ENCODE measurements at regions not wholly inside any gene's neighbourhood (a gene's known extent, or its start where the extent isn't known, plus 50 kb on each side); places are given as distances from the start of the nearest gene placed in this dataset.
A peak's percentile ranks its signal among the peaks of the same experiment; 100 is the strongest.

DNA sequence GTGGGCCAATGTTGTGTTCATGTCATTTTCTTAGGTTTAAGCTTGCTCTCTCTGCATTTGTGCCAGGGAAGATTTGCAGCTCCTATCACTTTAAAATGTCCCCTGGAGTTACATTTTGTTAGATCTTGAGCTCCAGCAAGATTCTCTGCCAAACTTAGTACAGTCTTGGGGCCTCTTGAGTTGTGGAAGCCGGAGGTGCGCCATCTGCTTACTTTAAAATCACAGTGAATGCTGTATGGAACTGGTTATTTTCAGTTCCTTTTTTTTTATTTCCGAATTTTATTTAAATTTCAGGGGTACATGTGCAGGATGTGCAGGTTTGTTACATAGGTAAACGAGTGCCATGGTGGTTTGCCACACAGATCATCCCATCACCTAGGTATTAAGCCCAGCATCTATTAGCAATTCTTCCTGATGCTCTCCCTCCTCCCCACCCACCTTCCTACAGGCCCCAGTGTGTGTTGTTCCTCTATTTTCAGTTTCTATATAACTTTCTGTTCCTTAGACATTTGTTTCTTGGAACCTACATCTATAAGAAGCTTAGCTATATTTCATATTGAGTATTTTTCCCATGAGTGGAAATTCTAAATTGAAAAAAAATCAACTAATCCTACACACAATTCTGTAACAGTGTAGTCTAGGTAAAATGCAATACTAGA lies 114.4 kb upstream of the CREB5 start:
- Histone ChIP-seq H3K4me3 (ENCODE audit: low read depth, low read length) (no peak overlapping the region), H3K9me3 (ENCODE audit: control insufficient read depth, insufficient read depth, low read length) (no peaks in the 10 kb centered on the region), H3K27me3 (ENCODE audit: control insufficient read depth, insufficient read depth, low read length) (no peaks in the 10 kb centered on the region), H3K27ac (ENCODE audit: low read depth, low read length) (no peak overlapping the region)
- ChIA-PET POLR2A (no interaction called here), CTCF (interaction anchor here (0.6 to 2.6 kb wide), 16 partner anchors 8 to 557 kb away, joined by 3 to 21 read pairs (median 4); no protein-coding TSS in a partner anchor)
- no peak for DNase-seq (ENCODE audit: low read depth, low spot score)
- TF ChIP-seq, protein P1, sequence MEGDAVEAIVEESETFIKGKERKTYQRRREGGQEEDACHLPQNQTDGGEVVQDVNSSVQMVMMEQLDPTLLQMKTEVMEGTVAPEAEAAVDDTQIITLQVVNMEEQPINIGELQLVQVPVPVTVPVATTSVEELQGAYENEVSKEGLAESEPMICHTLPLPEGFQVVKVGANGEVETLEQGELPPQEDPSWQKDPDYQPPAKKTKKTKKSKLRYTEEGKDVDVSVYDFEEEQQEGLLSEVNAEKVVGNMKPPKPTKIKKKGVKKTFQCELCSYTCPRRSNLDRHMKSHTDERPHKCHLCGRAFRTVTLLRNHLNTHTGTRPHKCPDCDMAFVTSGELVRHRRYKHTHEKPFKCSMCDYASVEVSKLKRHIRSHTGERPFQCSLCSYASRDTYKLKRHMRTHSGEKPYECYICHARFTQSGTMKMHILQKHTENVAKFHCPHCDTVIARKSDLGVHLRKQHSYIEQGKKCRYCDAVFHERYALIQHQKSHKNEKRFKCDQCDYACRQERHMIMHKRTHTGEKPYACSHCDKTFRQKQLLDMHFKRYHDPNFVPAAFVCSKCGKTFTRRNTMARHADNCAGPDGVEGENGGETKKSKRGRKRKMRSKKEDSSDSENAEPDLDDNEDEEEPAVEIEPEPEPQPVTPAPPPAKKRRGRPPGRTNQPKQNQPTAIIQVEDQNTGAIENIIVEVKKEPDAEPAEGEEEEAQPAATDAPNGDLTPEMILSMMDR (IDR thresholded peaks at IDR 0.05; ENCODE audit: low read depth, low read length) = no peak

DNA sequence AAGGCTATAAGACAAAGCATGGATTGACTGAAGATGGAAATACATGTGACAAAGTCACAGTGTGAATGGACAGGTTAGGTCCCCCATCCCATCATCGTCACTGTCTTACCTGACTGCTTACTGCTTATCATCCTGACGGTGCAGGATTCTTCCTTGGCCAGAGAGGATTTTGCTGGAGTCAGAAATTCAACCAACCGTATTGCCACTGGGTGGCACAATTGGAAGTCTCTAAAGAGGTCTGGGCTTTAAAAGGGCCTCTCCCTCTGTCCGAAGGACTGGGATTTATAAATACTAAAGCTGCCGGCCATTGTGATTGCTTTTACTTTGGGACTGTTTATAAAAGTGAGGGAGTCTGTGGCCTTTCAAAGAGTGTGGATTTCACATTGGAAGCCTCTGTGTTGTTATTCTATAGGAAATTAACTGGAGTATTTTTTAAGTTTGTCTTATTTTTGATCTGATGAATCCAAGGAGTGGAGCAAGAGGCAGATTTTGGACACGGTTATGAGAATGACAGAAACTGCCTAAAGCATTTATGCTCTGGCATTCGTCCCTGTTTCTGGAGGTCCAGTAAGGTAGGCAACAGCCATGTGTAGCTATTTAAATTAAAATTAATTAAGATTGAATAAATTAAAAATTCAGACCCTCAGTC lies 113.3 kb upstream of the CREB5 start:
- ChIA-PET CTCF (interaction anchor here (0.6 to 1.6 kb wide), 30 partner anchors 9 to 629 kb away, joined by 3 to 16 read pairs (median 4); no protein-coding TSS in a partner anchor), POLR2A (no interaction called here)
- no peaks in the 10 kb centered on the region for H3K27me3 ChIP-seq (ENCODE audit: control insufficient read depth, insufficient read depth, low read length)
- no peak for DNase-seq (ENCODE audit: low read depth, low spot score)
- H3K4me3 ChIP-seq (ENCODE audit: low read depth, low read length) = no peak overlapping the region
- TF ChIP-seq, protein P1 (IDR thresholded peaks at IDR 0.05; ENCODE audit: low read depth, low read length) = peak; percentile 68
- no peaks in the 10 kb centered on the region for H3K9me3 ChIP-seq (ENCODE audit: control insufficient read depth, insufficient read depth, low read length)
- no peak overlapping the region for H3K27ac ChIP-seq (ENCODE audit: low read depth, low read length)

DNA sequence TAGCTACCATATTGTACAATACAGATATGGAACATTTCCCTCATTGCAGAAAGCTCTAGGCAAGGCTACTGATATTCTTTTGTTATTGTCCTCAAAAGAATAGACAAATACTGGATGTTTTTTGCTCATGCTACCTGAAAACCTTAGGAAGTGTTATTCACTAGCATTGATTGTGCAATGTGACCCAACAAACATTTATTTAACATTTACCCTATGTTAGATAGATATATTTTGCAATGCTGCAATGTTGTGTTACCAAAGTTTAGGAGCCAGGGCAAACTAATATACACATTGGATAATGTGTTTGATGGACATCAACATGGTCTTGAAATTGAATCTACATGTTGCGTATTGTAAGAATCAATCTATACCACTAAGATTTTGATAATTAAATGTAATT lies 112.8 kb upstream of the CREB5 start:
- no peak for DNase-seq (ENCODE audit: low read depth, low spot score)
- no peaks in the 10 kb centered on the region for H3K9me3 ChIP-seq (ENCODE audit: control insufficient read depth, insufficient read depth, low read length)
- TF ChIP-seq, protein P1 (IDR thresholded peaks at IDR 0.05; ENCODE audit: low read depth, low read length) = no peak
- POLR2A ChIA-PET = no interaction called here
- no peak overlapping the region for H3K27ac ChIP-seq (ENCODE audit: low read depth, low read length)
- CTCF ChIA-PET = interaction anchor here (0.6 to 1.6 kb wide), 30 partner anchors 8 to 629 kb away, joined by 3 to 16 read pairs (median 4); no protein-coding TSS in a partner anchor
- H3K4me3 ChIP-seq (ENCODE audit: low read depth, low read length) = no peak overlapping the region
- H3K27me3 ChIP-seq (ENCODE audit: control insufficient read depth, insufficient read depth, low read length) = no peaks in the 10 kb centered on the region

DNA sequence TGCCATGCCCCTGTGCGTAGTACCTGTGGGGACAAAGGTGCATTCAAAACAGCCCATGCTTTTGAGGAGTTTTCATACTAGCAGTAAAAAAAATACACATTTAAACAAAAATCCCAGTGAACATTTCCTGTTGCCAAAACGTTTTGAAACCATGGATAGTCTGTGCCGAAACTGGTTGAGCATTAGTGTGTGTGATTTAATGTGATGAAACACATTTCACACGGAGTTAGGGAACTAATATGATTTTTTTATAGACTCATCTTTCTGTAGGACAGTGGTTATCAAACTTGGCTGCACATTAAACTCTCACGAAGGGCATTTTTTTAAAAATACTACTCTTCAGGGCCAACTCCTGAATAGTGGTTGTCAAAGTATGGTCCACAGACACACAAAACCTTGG lies 111.8 kb upstream of the CREB5 start:
- ChIA-PET CTCF (interaction anchor here (1.0 to 1.8 kb wide), 4 partner anchors 11 to 621 kb away, joined by 3 to 16 read pairs (median 6); no protein-coding TSS in a partner anchor), POLR2A (no interaction called here)
- Histone ChIP-seq H3K9me3 (ENCODE audit: control insufficient read depth, insufficient read depth, low read length) (no peaks in the 10 kb centered on the region), H3K27ac (ENCODE audit: low read depth, low read length) (no peak overlapping the region), H3K4me3 (ENCODE audit: low read depth, low read length) (no peak overlapping the region), H3K27me3 (ENCODE audit: control insufficient read depth, insufficient read depth, low read length) (no peaks in the 10 kb centered on the region)
- TF ChIP-seq, protein P1 (IDR thresholded peaks at IDR 0.05; ENCODE audit: low read depth, low read length) = no peak
- DNase-seq (ENCODE audit: low read depth, low spot score) = no peak

DNA sequence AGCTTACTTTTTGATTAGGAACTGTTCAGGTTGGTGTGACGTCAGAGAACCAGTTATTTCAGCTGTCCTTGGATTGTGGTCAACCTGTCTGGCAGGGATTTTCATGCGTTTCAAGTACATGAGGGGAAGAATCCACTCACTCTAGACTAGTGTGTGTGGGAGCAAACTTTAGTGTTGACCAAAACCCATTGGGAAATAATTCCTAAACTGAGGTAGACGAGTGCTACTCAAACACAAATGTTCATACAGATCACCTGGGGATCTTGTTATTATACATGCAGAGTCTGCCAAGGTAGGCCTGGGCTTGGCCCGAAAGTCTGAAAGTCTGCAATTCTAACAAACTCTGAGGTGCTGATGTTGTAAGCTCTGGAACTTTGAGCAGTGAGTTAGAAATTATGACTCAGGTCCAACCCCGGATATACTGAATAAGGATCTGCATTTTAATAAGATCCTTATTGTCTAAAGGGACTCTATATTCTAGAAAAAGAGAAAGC lies 111.1 kb upstream of the CREB5 start:
- H3K27ac ChIP-seq (ENCODE audit: low read depth, low read length) = no peak overlapping the region
- DNase-seq (ENCODE audit: low read depth, low spot score) = no peak
- POLR2A ChIA-PET = no interaction called here
- H3K4me3 ChIP-seq (ENCODE audit: low read depth, low read length) = no peak overlapping the region
- H3K27me3 ChIP-seq (ENCODE audit: control insufficient read depth, insufficient read depth, low read length) = peaks cover 2% of the 10 kb centered on the region
- CTCF ChIA-PET = interaction anchor here (0.9 to 1.8 kb wide), 4 partner anchors 12 to 325 kb away, joined by 3 to 5 read pairs (median 4); no protein-coding TSS in a partner anchor
- no peaks in the 10 kb centered on the region for H3K9me3 ChIP-seq (ENCODE audit: control insufficient read depth, insufficient read depth, low read length)
- TF ChIP-seq, protein P1 (IDR thresholded peaks at IDR 0.05; ENCODE audit: low read depth, low read length) = no peak
